ENCODE measurements at regions not wholly inside any gene's neighbourhood (a gene's known extent, or its start where the extent isn't known, plus 50 kb on each side); places are given as distances from the start of the nearest gene placed in this dataset.
"Not testable (repeated sequence)": the region's sequence is repeated elsewhere in the genome, so short reads cannot be mapped to it uniquely, and the experiment has no call there.

GRCh38 chr5:166287866-166288265, 2003.6 kb upstream of the WWC1 start:
- no peak overlapping the region for H3K4me3 ChIP-seq (ENCODE audit: low read depth in 1 of 3, low read length in 3 of 3)
- H3K27ac ChIP-seq (ENCODE audit: low read depth in 1 of 2, low read length in 2 of 2), result no peak overlapping the region
- H3K27me3 ChIP-seq (ENCODE audit: control insufficient read depth in 4 of 4, insufficient read depth in 4 of 4, low read length in 3 of 4), result no peaks in the 10 kb centered on the region
- H3K9ac ChIP-seq (ENCODE audit: low read depth in 1 of 2, low read length in 2 of 2), result no peak overlapping the region
- 40% methylated on average over 1 of the region's 1 CpG for WGBS
- no peaks in the 10 kb centered on the region for H3K4me1 ChIP-seq (ENCODE audit: control insufficient read depth in 4 of 4, insufficient read depth in 4 of 4, low read length in 3 of 4)
- no peak for TF ChIP-seq RAD21 (IDR thresholded peaks at IDR 0.05)
- TF ChIP-seq, protein P1, sequence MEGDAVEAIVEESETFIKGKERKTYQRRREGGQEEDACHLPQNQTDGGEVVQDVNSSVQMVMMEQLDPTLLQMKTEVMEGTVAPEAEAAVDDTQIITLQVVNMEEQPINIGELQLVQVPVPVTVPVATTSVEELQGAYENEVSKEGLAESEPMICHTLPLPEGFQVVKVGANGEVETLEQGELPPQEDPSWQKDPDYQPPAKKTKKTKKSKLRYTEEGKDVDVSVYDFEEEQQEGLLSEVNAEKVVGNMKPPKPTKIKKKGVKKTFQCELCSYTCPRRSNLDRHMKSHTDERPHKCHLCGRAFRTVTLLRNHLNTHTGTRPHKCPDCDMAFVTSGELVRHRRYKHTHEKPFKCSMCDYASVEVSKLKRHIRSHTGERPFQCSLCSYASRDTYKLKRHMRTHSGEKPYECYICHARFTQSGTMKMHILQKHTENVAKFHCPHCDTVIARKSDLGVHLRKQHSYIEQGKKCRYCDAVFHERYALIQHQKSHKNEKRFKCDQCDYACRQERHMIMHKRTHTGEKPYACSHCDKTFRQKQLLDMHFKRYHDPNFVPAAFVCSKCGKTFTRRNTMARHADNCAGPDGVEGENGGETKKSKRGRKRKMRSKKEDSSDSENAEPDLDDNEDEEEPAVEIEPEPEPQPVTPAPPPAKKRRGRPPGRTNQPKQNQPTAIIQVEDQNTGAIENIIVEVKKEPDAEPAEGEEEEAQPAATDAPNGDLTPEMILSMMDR (IDR thresholded peaks at IDR 0.05; ENCODE audit: low read depth, low read length, missing input control), result no peak
- TF ChIP-seq FOXA1 (IDR thresholded peaks at IDR 0.05), result no peak
- no peak for TF ChIP-seq ATF3 (IDR thresholded peaks at IDR 0.05)
- no peak for TF ChIP-seq YY1 (IDR thresholded peaks at IDR 0.05)
- no peak for TF ChIP-seq EGR1 (IDR thresholded peaks at IDR 0.05; ENCODE audit: low read depth in 2 of 2)
- no peak for TF ChIP-seq MAX (IDR thresholded peaks at IDR 0.05)
- no peak for TF ChIP-seq NR2F2 (IDR thresholded peaks at IDR 0.05)
- no peak for TF ChIP-seq GABPA (IDR thresholded peaks at IDR 0.05 in 1 of 2, conservative IDR thresholded peaks at IDR 0.05 in 1 of 2)
- TF ChIP-seq FOXA2 (IDR thresholded peaks at IDR 0.05), result no peak
- TF ChIP-seq HNF4G (IDR thresholded peaks at IDR 0.05), result no peak
- TF ChIP-seq TAF1 (conservative IDR thresholded peaks at IDR 0.05), result no peak
- no peak for TF ChIP-seq REST (IDR thresholded peaks at IDR 0.05)
- no peak for TF ChIP-seq RXRA (IDR thresholded peaks at IDR 0.05)
- TF ChIP-seq, protein P2, sequence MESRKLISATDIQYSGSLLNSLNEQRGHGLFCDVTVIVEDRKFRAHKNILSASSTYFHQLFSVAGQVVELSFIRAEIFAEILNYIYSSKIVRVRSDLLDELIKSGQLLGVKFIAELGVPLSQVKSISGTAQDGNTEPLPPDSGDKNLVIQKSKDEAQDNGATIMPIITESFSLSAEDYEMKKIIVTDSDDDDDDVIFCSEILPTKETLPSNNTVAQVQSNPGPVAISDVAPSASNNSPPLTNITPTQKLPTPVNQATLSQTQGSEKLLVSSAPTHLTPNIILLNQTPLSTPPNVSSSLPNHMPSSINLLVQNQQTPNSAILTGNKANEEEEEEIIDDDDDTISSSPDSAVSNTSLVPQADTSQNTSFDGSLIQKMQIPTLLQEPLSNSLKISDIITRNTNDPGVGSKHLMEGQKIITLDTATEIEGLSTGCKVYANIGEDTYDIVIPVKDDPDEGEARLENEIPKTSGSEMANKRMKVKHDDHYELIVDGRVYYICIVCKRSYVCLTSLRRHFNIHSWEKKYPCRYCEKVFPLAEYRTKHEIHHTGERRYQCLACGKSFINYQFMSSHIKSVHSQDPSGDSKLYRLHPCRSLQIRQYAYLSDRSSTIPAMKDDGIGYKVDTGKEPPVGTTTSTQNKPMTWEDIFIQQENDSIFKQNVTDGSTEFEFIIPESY (IDR thresholded peaks at IDR 0.05), result no peak
- H3K36me3 ChIP-seq (ENCODE audit: control insufficient read depth in 4 of 4, insufficient read depth in 3 of 4, low read depth in 1 of 4, low read length in 3 of 4), result no peaks in the 10 kb centered on the region
- no peak for DNase-seq (ENCODE audit: low spot score)
- peaks cover 0 to 5% (median 3%) of the 10 kb centered on the region in 4 donors for H3K9me3 ChIP-seq (ENCODE audit: control insufficient read depth in 4 of 4, low read length in 3 of 4)

- DNase-seq (ENCODE audit: low spot score); H3K4me3 ChIP-seq (ENCODE audit: low read depth in 1 of 3, low read length in 3 of 3); H3K9me3 ChIP-seq (ENCODE audit: control insufficient read depth in 4 of 4, low read length in 3 of 4); H3K27me3 ChIP-seq (ENCODE audit: control insufficient read depth in 4 of 4, insufficient read depth in 4 of 4, low read length in 3 of 4); H3K36me3 ChIP-seq (ENCODE audit: control insufficient read depth in 4 of 4, insufficient read depth in 3 of 4, low read depth in 1 of 4, low read length in 3 of 4); H3K27ac ChIP-seq (ENCODE audit: low read depth in 1 of 2, low read length in 2 of 2); H3K9ac ChIP-seq (ENCODE audit: low read depth in 1 of 2, low read length in 2 of 2); H3K4me1 ChIP-seq (ENCODE audit: control insufficient read depth in 4 of 4, insufficient read depth in 4 of 4, low read length in 3 of 4): not testable (repeated sequence)
- WGBS, result 80% methylated on average over 2 of the region's 2 CpGs
Observed at GRCh38 chr5:166291800-166292199, 1999.6 kb upstream of the WWC1 start.

Data from liver (tissue), 8 donors.